ENCODE measurements at regions not wholly inside any gene's neighbourhood (a gene's known extent, or its start where the extent isn't known, plus 50 kb on each side); places are given as distances from the start of the nearest gene placed in this dataset.

- Histone ChIP-seq H3K27me3 (replicated peaks in 1 of 4; ENCODE audit: control insufficient read depth in 3 of 4, extremely low read depth in 1 of 4, insufficient read depth in 3 of 4, low read length in 3 of 4) (no peaks in the 10 kb centered on the region), H3K18ac (ENCODE audit: extremely low read depth, low read length) (no peak overlapping the region), H3K4me1 (replicated peaks in 1 of 4; ENCODE audit: control insufficient read depth in 3 of 4, insufficient read depth in 4 of 4, low read length in 3 of 4) (no peaks in the 10 kb centered on the region), H3K79me2 (ENCODE audit: control insufficient read depth in 1 of 2, insufficient read depth in 2 of 2, low read length in 2 of 2) (no peaks in the 10 kb centered on the region), H3K14ac (ENCODE audit: insufficient read length) (no peak overlapping the region), H4K91ac (replicated peaks; ENCODE audit: insufficient read length, low read length) (no peak overlapping the region), H3K9ac (replicated peaks in 1 of 4; ENCODE audit: extremely low read depth in 1 of 4, low read depth in 3 of 4, low read length in 3 of 4) (no peak overlapping the region), H2AFZ (ENCODE audit: low read length) (no peak overlapping the region), H2BK20ac (ENCODE audit: low read length) (no peak overlapping the region), H4K5ac (ENCODE audit: insufficient read length, low read depth, low read length) (no peak overlapping the region), H3K36me3 (ENCODE audit: control insufficient read depth in 2 of 4, insufficient read depth in 4 of 4, low read length in 3 of 4) (no peaks in the 10 kb centered on the region), H4K8ac (ENCODE audit: extremely low read depth, insufficient read depth, low read length) (no peak overlapping the region), H2BK15ac (ENCODE audit: low read length) (no peak overlapping the region), H3K56ac (replicated peaks; ENCODE audit: insufficient read length, low read depth, low read length) (no peak overlapping the region), H2BK120ac (replicated peaks; ENCODE audit: low read depth, low read length) (no peak overlapping the region), H4K20me1 (replicated peaks in 1 of 2; ENCODE audit: control insufficient read depth in 1 of 2, insufficient read depth in 2 of 2, low read length in 2 of 2) (no peaks in the 10 kb centered on the region), H3K4me2 (ENCODE audit: insufficient read depth in 1 of 2, low read depth in 2 of 2, low read length in 2 of 2) (no peak overlapping the region), H2AK5ac (ENCODE audit: low read depth, low read length) (no peak overlapping the region), H2BK5ac (ENCODE audit: low read depth, low read length) (no peak overlapping the region), H3K79me1 (ENCODE audit: low read depth, low read length) (no peaks in the 10 kb centered on the region), H3K4me3 (ENCODE audit: extremely low read depth in 1 of 4, insufficient read depth in 2 of 4, low read depth in 3 of 4, low read length in 4 of 4) (no peak overlapping the region), H3K23me2 (ENCODE audit: low read depth, low read length) (no peaks in the 10 kb centered on the region), H3K27ac (ENCODE audit: low read depth, low read length) (no peak overlapping the region), H3K9me3 (ENCODE audit: insufficient read depth in 2 of 2, low read depth in 1 of 2, low read length in 1 of 2) (no peaks in the 10 kb centered on the region), H2BK12ac (ENCODE audit: low read depth, low read length) (no peak overlapping the region), H3K23ac (ENCODE audit: insufficient read length) (no peak overlapping the region), H3K4ac (replicated peaks; ENCODE audit: insufficient read length, low read depth, low read length) (no peak overlapping the region)
- 89% methylated on average over 3 of the region's 3 CpGs; no CpG with 5 or more reads in 1 of the 2 experiments for whole genome bisulfite sequencing, 2 experiments (ENCODE audit: extremely low coverage in 1 of 2, insufficient coverage in 1 of 2, insufficient read length in 1 of 2, insufficient replicate concordance in 2 of 2, low coverage in 1 of 2, low lambda C conversion rate in 2 of 2, missing lambda C conversion rate in 1 of 2)
- no peak for TF ChIP-seq NRF1 (IDR thresholded peaks at IDR 0.05; ENCODE audit: low read depth, low read length)
- FAIRE-seq = no peak
- ChIA-PET CTCF (ENCODE audit: partially characterized antibody) (interaction anchor here (0.6 kb wide), 1 partner anchor 189 kb away, joined by 3 read pairs; no protein-coding TSS in a partner anchor), POLR2A (ENCODE audit: partially characterized antibody) (no interaction called here)
- DNase-seq (ENCODE audit: low read depth in 1 of 2, low spot score in 2 of 2) = no peak
Observed at GRCh38 chr13:67498948-67499347, 268.8 kb upstream of the PCDH9 start.

Measured in H1 (cell line).